ENCODE measurements at regions not wholly inside any gene's neighbourhood (a gene's known extent, or its start where the extent isn't known, plus 50 kb on each side); places are given as distances from the start of the nearest gene placed in this dataset.

GRCh38 chr16:55008836-55009510 lies 78.3 kb downstream of the IRX5 start:
- DNase-seq = no peak
- Histone ChIP-seq H3K9me3 (no peaks in the 10 kb centered on the region), H3K4me1 (no peaks in the 10 kb centered on the region), H3K27ac (no peak overlapping the region), H3K36me3 (no peaks in the 10 kb centered on the region), H3K4me3 (replicated peaks in 1 of 3) (no peak overlapping the region), H3K27me3 (no peaks in the 10 kb centered on the region)
- 64% methylated on average over 9 to 13 of the region's 15 CpGs for WGBS, 2 donors
- intact Hi-C loops (cut with DNase I) = no loop called here
- TF ChIP-seq POLR2A (IDR thresholded peaks at IDR 0.05) (no peak), CTCF (IDR thresholded peaks at IDR 0.05) (no peak)

- no peak overlapping the region for H3K27ac ChIP-seq
- intact Hi-C loops (cut with DNase I) = no loop called here
- TF ChIP-seq CTCF (IDR thresholded peaks at IDR 0.05) (no peak), POLR2A (IDR thresholded peaks at IDR 0.05) (no peak)
- H3K9me3 ChIP-seq = no peaks in the 10 kb centered on the region
- H3K4me3 ChIP-seq (replicated peaks in 1 of 3) = no peak overlapping the region
- WGBS, 2 donors = 67 to 89% methylated on average over 4 to 10 of the region's 10 CpGs
- DNase-seq = no peak
- no peaks in the 10 kb centered on the region for H3K4me1 ChIP-seq
- no peaks in the 10 kb centered on the region for H3K36me3 ChIP-seq
- H3K27me3 ChIP-seq = no peaks in the 10 kb centered on the region
These were observed 78.9 kb downstream of the IRX5 start for GRCh38 chr16:55009581-55009980.

DNA sequence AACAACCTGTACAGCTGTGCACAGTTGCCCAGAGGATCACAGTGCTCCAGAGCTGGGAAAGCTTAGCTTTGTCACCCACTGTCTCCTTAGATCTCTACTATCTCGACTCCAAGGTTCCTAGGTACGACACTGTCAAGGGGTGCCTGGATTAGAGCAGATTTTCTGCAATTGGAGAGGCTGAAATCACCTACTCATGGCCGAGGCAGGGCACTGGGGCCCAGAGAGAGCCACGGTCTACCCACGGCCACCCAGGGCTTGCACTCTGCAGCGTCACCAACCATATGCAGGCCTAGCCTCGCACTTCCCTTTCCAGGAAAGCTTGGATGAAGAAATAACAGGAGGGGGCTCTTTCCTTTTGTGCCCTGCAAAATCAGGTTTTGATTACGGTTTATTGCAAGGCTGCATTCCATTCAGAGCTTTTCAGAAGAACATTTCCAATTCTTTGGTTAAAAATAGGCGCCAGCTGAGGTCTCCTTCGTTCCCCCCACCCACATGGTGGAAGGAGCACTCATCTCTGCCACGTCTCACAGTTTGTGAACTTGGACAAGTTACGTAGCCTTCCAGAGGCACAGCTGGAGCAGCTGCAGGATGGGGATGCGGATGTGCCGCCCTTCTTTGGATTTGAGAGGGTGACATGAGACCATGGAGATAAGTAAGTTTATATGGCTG lies 80.0 kb downstream of the IRX5 start:
- intact Hi-C loops (cut with DNase I) = no loop called here
- 77 to 83% methylated on average over 14 of the region's 14 CpGs for WGBS, 2 donors
- Histone ChIP-seq H3K27me3 (no peaks in the 10 kb centered on the region), H3K9me3 (no peaks in the 10 kb centered on the region), H3K4me3 (replicated peaks in 1 of 3) (no peak overlapping the region), H3K4me1 (no peaks in the 10 kb centered on the region), H3K36me3 (no peaks in the 10 kb centered on the region), H3K27ac (no peak overlapping the region)
- no peak for DNase-seq
- TF ChIP-seq CTCF (IDR thresholded peaks at IDR 0.05) (no peak), POLR2A (IDR thresholded peaks at IDR 0.05) (no peak)

- intact Hi-C loops (cut with DNase I) = no loop called here
- Histone ChIP-seq H3K4me3 (replicated peaks in 1 of 3) (no peak overlapping the region), H3K4me1 (no peaks in the 10 kb centered on the region), H3K9me3 (no peaks in the 10 kb centered on the region), H3K36me3 (no peaks in the 10 kb centered on the region), H3K27ac (no peak overlapping the region), H3K27me3 (no peaks in the 10 kb centered on the region)
- DNase-seq = no peak
- TF ChIP-seq POLR2A (IDR thresholded peaks at IDR 0.05) (no peak), CTCF (IDR thresholded peaks at IDR 0.05) (no peak)
- WGBS, 2 donors = 48 to 68% methylated on average over 2 of the region's 2 CpGs
These were observed 81.7 kb downstream of the IRX5 start for GRCh38 chr16:55012362-55012761.

GRCh38 chr16:55012793-55013192 lies 82.1 kb downstream of the IRX5 start:
- no peak for DNase-seq
- 94% methylated on average over 6 of the region's 6 CpGs for WGBS, 2 donors
- no peak overlapping the region for H3K27ac ChIP-seq
- no peaks in the 10 kb centered on the region for H3K27me3 ChIP-seq
- H3K4me3 ChIP-seq (replicated peaks in 1 of 3) = no peak overlapping the region
- no peak for TF ChIP-seq POLR2A (IDR thresholded peaks at IDR 0.05)
- TF ChIP-seq CTCF (IDR thresholded peaks at IDR 0.05) = no peak
- H3K4me1 ChIP-seq = no peaks in the 10 kb centered on the region
- no peaks in the 10 kb centered on the region for H3K9me3 ChIP-seq
- intact Hi-C loops (cut with DNase I) = no loop called here
- H3K36me3 ChIP-seq = no peaks in the 10 kb centered on the region
